ENCODE measurements at regions not wholly inside any gene's neighbourhood (a gene's known extent, or its start where the extent isn't known, plus 50 kb on each side); places are given as distances from the start of the nearest gene placed in this dataset.

DNA sequence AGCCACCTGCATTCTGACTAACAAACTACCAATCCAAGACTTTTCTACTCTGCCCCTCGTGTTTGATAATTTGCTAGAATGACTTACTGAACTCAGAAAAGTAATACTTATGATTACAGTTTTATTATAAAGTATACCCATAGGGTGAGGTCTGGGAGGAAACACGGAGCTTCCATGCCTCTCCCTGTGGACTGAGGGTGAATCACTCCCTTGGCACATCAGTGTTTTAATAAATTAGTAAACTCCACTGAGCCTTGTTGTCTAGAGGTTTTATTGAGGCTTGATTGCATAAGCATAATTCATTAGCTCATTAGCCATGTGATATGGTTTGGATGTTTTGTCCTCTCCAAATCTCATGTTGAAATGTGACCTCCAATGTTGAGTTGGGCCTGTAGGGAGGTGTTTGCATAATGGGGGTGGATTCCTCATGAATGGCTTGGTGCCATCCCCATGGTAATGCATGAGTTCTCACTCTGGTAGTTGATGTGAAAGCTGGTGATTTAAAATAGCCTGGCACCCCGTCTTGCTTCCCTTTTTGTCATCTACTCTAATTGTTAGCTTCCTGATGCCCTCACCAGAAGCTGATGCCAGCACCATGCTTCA, 233.6 kb upstream of the TRPC7 start:
- TF ChIP-seq, protein P1, sequence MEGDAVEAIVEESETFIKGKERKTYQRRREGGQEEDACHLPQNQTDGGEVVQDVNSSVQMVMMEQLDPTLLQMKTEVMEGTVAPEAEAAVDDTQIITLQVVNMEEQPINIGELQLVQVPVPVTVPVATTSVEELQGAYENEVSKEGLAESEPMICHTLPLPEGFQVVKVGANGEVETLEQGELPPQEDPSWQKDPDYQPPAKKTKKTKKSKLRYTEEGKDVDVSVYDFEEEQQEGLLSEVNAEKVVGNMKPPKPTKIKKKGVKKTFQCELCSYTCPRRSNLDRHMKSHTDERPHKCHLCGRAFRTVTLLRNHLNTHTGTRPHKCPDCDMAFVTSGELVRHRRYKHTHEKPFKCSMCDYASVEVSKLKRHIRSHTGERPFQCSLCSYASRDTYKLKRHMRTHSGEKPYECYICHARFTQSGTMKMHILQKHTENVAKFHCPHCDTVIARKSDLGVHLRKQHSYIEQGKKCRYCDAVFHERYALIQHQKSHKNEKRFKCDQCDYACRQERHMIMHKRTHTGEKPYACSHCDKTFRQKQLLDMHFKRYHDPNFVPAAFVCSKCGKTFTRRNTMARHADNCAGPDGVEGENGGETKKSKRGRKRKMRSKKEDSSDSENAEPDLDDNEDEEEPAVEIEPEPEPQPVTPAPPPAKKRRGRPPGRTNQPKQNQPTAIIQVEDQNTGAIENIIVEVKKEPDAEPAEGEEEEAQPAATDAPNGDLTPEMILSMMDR (conservative IDR thresholded peaks at IDR 0.05 in 1 of 2, IDR thresholded peaks at IDR 0.05 in 1 of 2; ENCODE audit: low read depth in 1 of 2, low read length in 2 of 2) = no peak
- no peak for TF ChIP-seq EZH2 (IDR thresholded peaks at IDR 0.05; ENCODE audit: low read length, missing control alignments)
